ENCODE measurements at regions not wholly inside any gene's neighbourhood (a gene's known extent, or its start where the extent isn't known, plus 50 kb on each side); places are given as distances from the start of the nearest gene placed in this dataset.

- TF ChIP-seq, protein P1, sequence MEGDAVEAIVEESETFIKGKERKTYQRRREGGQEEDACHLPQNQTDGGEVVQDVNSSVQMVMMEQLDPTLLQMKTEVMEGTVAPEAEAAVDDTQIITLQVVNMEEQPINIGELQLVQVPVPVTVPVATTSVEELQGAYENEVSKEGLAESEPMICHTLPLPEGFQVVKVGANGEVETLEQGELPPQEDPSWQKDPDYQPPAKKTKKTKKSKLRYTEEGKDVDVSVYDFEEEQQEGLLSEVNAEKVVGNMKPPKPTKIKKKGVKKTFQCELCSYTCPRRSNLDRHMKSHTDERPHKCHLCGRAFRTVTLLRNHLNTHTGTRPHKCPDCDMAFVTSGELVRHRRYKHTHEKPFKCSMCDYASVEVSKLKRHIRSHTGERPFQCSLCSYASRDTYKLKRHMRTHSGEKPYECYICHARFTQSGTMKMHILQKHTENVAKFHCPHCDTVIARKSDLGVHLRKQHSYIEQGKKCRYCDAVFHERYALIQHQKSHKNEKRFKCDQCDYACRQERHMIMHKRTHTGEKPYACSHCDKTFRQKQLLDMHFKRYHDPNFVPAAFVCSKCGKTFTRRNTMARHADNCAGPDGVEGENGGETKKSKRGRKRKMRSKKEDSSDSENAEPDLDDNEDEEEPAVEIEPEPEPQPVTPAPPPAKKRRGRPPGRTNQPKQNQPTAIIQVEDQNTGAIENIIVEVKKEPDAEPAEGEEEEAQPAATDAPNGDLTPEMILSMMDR (IDR thresholded peaks at IDR 0.05 in 2 of 3, conservative IDR thresholded peaks at IDR 0.05 in 1 of 3; ENCODE audit: borderline replicate concordance in 1 of 3, insufficient read depth in 1 of 3, low read depth in 2 of 3, low read length in 2 of 3): no peak
- no peak for TF ChIP-seq CEBPB (IDR thresholded peaks at IDR 0.05; ENCODE audit: low read depth)
- TF ChIP-seq POLR2A (IDR thresholded peaks at IDR 0.05; ENCODE audit: borderline replicate concordance, extremely low read depth, insufficient read depth, insufficient read length): no peak
- no peak for TF ChIP-seq RAD21 (IDR thresholded peaks at IDR 0.05; ENCODE audit: low read depth)
- TF ChIP-seq EGR1 (IDR thresholded peaks at IDR 0.05; ENCODE audit: low read depth): no peak
- TF ChIP-seq REST (IDR thresholded peaks at IDR 0.05; ENCODE audit: low read depth): no peak
- no peak for TF ChIP-seq POLR2AphosphoS5 (IDR thresholded peaks at IDR 0.05; ENCODE audit: low read depth, low read length)
- no peak for TF ChIP-seq SP1 (IDR thresholded peaks at IDR 0.05; ENCODE audit: low read depth)
- no peak for TF ChIP-seq TCF7L2 (IDR thresholded peaks at IDR 0.05; ENCODE audit: borderline replicate concordance, extremely low read depth, insufficient read depth, insufficient read length)
- no peak for TF ChIP-seq FOSL1 (IDR thresholded peaks at IDR 0.05; ENCODE audit: low read depth)
- TF ChIP-seq, protein P2, sequence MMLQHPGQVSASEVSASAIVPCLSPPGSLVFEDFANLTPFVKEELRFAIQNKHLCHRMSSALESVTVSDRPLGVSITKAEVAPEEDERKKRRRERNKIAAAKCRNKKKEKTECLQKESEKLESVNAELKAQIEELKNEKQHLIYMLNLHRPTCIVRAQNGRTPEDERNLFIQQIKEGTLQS (IDR thresholded peaks at IDR 0.05): no peak
- no peak for TF ChIP-seq ZNF274 (IDR thresholded peaks at IDR 0.05; ENCODE audit: low read depth, low read length)
- TF ChIP-seq YY1 (IDR thresholded peaks at IDR 0.05; ENCODE audit: extremely low read depth, insufficient replicate concordance, low read depth, low read length): no peak
- TF ChIP-seq, protein P3, sequence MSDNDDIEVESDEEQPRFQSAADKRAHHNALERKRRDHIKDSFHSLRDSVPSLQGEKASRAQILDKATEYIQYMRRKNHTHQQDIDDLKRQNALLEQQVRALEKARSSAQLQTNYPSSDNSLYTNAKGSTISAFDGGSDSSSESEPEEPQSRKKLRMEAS (IDR thresholded peaks at IDR 0.05): no peak
These were observed 170.1 kb upstream of the ZNF536 start for GRCh38 chr19:30202060-30202600.
